ENCODE measurements at regions not wholly inside any gene's neighbourhood (a gene's known extent, or its start where the extent isn't known, plus 50 kb on each side); places are given as distances from the start of the nearest gene placed in this dataset.
"Not testable (repeated sequence)": the region's sequence is repeated elsewhere in the genome, so short reads cannot be mapped to it uniquely, and the experiment has no call there.

GRCh38 chr13:27352698-27353097 lies 71.7 kb upstream of the GTF3A start:
- H3K4me1 ChIP-seq (ENCODE audit: control insufficient read depth, low read depth, low read length) = peaks cover 9% of the 10 kb centered on the region
- no peaks in the 10 kb centered on the region for H3K36me3 ChIP-seq (ENCODE audit: control insufficient read depth, low read depth, low read length)
- no peaks in the 10 kb centered on the region for H3K9me3 ChIP-seq (ENCODE audit: control insufficient read depth, low read depth, low read length)
- no peak overlapping the region for H3K27ac ChIP-seq (ENCODE audit: low read length)
- H3K4me3 ChIP-seq (ENCODE audit: low read length) = no peak overlapping the region
- H3K27me3 ChIP-seq (ENCODE audit: control insufficient read depth, insufficient read depth, low read length) = no peaks in the 10 kb centered on the region
- no peak overlapping the region for H3K9ac ChIP-seq (ENCODE audit: low read length)

- H3K9ac ChIP-seq (ENCODE audit: low read length) = no peak overlapping the region
- no peaks in the 10 kb centered on the region for H3K36me3 ChIP-seq (ENCODE audit: control insufficient read depth, low read depth, low read length)
- no peaks in the 10 kb centered on the region for H3K9me3 ChIP-seq (ENCODE audit: control insufficient read depth, low read depth, low read length)
- H3K27me3 ChIP-seq (ENCODE audit: control insufficient read depth, insufficient read depth, low read length) = no peaks in the 10 kb centered on the region
- no peak overlapping the region for H3K4me3 ChIP-seq (ENCODE audit: low read length)
- H3K4me1 ChIP-seq (ENCODE audit: control insufficient read depth, low read depth, low read length) = peaks cover 9% of the 10 kb centered on the region
- no peak overlapping the region for H3K27ac ChIP-seq (ENCODE audit: low read length)
Measured at GRCh38 chr13:27353166-27353583, 71.2 kb upstream of the GTF3A start.

- Histone ChIP-seq H3K27ac (ENCODE audit: low read length) (no peak overlapping the region), H3K4me3 (ENCODE audit: low read length) (no peak overlapping the region), H3K27me3 (ENCODE audit: control insufficient read depth, insufficient read depth, low read length) (no peaks in the 10 kb centered on the region), H3K9me3 (ENCODE audit: control insufficient read depth, low read depth, low read length) (no peaks in the 10 kb centered on the region), H3K4me1 (ENCODE audit: control insufficient read depth, low read depth, low read length) (peaks cover 13% of the 10 kb centered on the region), H3K9ac (ENCODE audit: low read length) (no peak overlapping the region), H3K36me3 (ENCODE audit: control insufficient read depth, low read depth, low read length) (no peaks in the 10 kb centered on the region)
Measured at GRCh38 chr13:27353708-27354107, 70.7 kb upstream of the GTF3A start.

- Histone ChIP-seq H3K36me3 (ENCODE audit: control insufficient read depth, low read depth, low read length) (no peaks in the 10 kb centered on the region), H3K4me3 (ENCODE audit: low read length) (no peak overlapping the region), H3K9ac (ENCODE audit: low read length) (no peak overlapping the region), H3K27me3 (ENCODE audit: control insufficient read depth, insufficient read depth, low read length) (no peaks in the 10 kb centered on the region), H3K9me3 (ENCODE audit: control insufficient read depth, low read depth, low read length) (no peaks in the 10 kb centered on the region), H3K27ac (ENCODE audit: low read length) (no peak overlapping the region), H3K4me1 (ENCODE audit: control insufficient read depth, low read depth, low read length) (peaks cover 17% of the 10 kb centered on the region)
Measured at GRCh38 chr13:27354379-27354778, 70.0 kb upstream of the GTF3A start.

DNA sequence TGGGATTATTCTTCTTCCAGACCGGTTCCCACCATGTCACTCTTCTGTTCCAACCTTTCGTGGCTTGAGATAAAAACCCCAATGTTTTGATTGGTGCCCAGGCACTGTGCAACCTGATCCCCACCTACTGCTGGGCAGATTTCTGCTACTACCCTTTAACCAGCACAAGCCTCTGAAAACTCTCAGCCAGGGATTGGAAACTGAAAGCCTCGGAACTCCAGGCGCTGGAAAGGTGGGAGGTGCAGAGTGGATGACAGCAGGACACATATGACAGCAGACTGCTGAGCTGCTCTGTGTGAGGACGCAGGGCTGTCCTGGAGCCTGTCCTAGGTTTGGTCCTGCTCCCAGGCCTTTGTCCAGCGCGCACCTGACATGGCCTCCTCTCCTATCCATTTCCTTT lies 68.5 kb upstream of the GTF3A start:
- no peak overlapping the region for H3K27ac ChIP-seq (ENCODE audit: low read length)
- H3K27me3 ChIP-seq (ENCODE audit: control insufficient read depth, insufficient read depth, low read length) = no peaks in the 10 kb centered on the region
- H3K4me1 ChIP-seq (ENCODE audit: control insufficient read depth, low read depth, low read length) = peaks cover 22% of the 10 kb centered on the region

GRCh38 chr13:27358420-27358819 lies 66.0 kb upstream of the GTF3A start:
- Histone ChIP-seq H3K9me3 (ENCODE audit: control insufficient read depth, low read depth, low read length) (no peaks in the 10 kb centered on the region), H3K27me3 (ENCODE audit: control insufficient read depth, insufficient read depth, low read length) (peaks cover 6% of the 10 kb centered on the region), H3K4me1 (ENCODE audit: control insufficient read depth, low read depth, low read length) (peaks cover 24% of the 10 kb centered on the region), H3K36me3 (ENCODE audit: control insufficient read depth, low read depth, low read length) (no peaks in the 10 kb centered on the region), H3K27ac (ENCODE audit: low read length) (no peak overlapping the region), H3K4me3 (ENCODE audit: low read length) (no peak overlapping the region), H3K9ac (ENCODE audit: low read length) (no peak overlapping the region)

More for the DNA sequence above, 68.5 kb upstream of the GTF3A start:
- Histone ChIP-seq H3K9ac (ENCODE audit: low read length) (no peak overlapping the region), H3K36me3 (ENCODE audit: control insufficient read depth, low read depth, low read length) (no peaks in the 10 kb centered on the region), H3K4me3 (ENCODE audit: low read length) (no peak overlapping the region), H3K9me3 (ENCODE audit: control insufficient read depth, low read depth, low read length) (no peaks in the 10 kb centered on the region)

GRCh38 chr13:27359199-27359821 lies 65.1 kb upstream of the GTF3A start:
- Histone ChIP-seq H3K9ac (ENCODE audit: low read length) (no peak overlapping the region), H3K36me3 (ENCODE audit: control insufficient read depth, low read depth, low read length) (no peaks in the 10 kb centered on the region), H3K27ac (ENCODE audit: low read length) (no peak overlapping the region), H3K4me3 (ENCODE audit: low read length) (no peak overlapping the region), H3K27me3 (ENCODE audit: control insufficient read depth, insufficient read depth, low read length) (peaks cover 6% of the 10 kb centered on the region), H3K9me3 (ENCODE audit: control insufficient read depth, low read depth, low read length) (no peaks in the 10 kb centered on the region), H3K4me1 (ENCODE audit: control insufficient read depth, low read depth, low read length) (peaks cover 24% of the 10 kb centered on the region)

GRCh38 chr13:27360562-27360961 lies 63.9 kb upstream of the GTF3A start:
- Histone ChIP-seq H3K9ac (ENCODE audit: low read length) (no peak overlapping the region), H3K4me3 (ENCODE audit: low read length) (no peak overlapping the region), H3K27ac (ENCODE audit: low read length) (no peak overlapping the region), H3K4me1 (ENCODE audit: control insufficient read depth, low read depth, low read length) (peaks cover 20% of the 10 kb centered on the region), H3K36me3 (ENCODE audit: control insufficient read depth, low read depth, low read length) (no peaks in the 10 kb centered on the region), H3K9me3 (ENCODE audit: control insufficient read depth, low read depth, low read length) (no peaks in the 10 kb centered on the region), H3K27me3 (ENCODE audit: control insufficient read depth, insufficient read depth, low read length) (peaks cover 6% of the 10 kb centered on the region)

- peak overlapping the region; percentile 77 for H3K9ac ChIP-seq (ENCODE audit: low read length)
Measured at GRCh38 chr13:27362064-27362751, 62.2 kb upstream of the GTF3A start.

GRCh38 chr13:27363637-27364036 lies 60.8 kb upstream of the GTF3A start:
- H3K27me3 ChIP-seq (ENCODE audit: control insufficient read depth, insufficient read depth, low read length); H3K9me3 ChIP-seq (ENCODE audit: control insufficient read depth, low read depth, low read length); H3K4me3 ChIP-seq (ENCODE audit: low read length); H3K36me3 ChIP-seq (ENCODE audit: control insufficient read depth, low read depth, low read length); H3K27ac ChIP-seq (ENCODE audit: low read length); H3K9ac ChIP-seq (ENCODE audit: low read length): not testable (repeated sequence)
- H3K4me1 ChIP-seq (ENCODE audit: control insufficient read depth, low read depth, low read length) = peaks cover 12% of the 10 kb centered on the region

More at GRCh38 chr13:27362064-27362751, 62.2 kb upstream of the GTF3A start:
- Histone ChIP-seq H3K27ac (ENCODE audit: low read length) (no peak overlapping the region), H3K4me3 (ENCODE audit: low read length) (peak overlapping the region; percentile 86), H3K27me3 (ENCODE audit: control insufficient read depth, insufficient read depth, low read length) (peaks cover 6% of the 10 kb centered on the region), H3K9me3 (ENCODE audit: control insufficient read depth, low read depth, low read length) (no peaks in the 10 kb centered on the region), H3K4me1 (ENCODE audit: control insufficient read depth, low read depth, low read length) (peaks cover 15% of the 10 kb centered on the region), H3K36me3 (ENCODE audit: control insufficient read depth, low read depth, low read length) (no peaks in the 10 kb centered on the region)

GRCh38 chr13:27367570-27367969 lies 56.8 kb upstream of the GTF3A start:
- Histone ChIP-seq H3K27me3 (ENCODE audit: control insufficient read depth, insufficient read depth, low read length) (peaks cover 6% of the 10 kb centered on the region), H3K27ac (ENCODE audit: low read length) (no peak overlapping the region), H3K4me3 (ENCODE audit: low read length) (no peak overlapping the region), H3K9ac (ENCODE audit: low read length) (no peak overlapping the region), H3K9me3 (ENCODE audit: control insufficient read depth, low read depth, low read length) (no peaks in the 10 kb centered on the region), H3K36me3 (ENCODE audit: control insufficient read depth, low read depth, low read length) (no peaks in the 10 kb centered on the region), H3K4me1 (ENCODE audit: control insufficient read depth, low read depth, low read length) (no peaks in the 10 kb centered on the region)

DNA sequence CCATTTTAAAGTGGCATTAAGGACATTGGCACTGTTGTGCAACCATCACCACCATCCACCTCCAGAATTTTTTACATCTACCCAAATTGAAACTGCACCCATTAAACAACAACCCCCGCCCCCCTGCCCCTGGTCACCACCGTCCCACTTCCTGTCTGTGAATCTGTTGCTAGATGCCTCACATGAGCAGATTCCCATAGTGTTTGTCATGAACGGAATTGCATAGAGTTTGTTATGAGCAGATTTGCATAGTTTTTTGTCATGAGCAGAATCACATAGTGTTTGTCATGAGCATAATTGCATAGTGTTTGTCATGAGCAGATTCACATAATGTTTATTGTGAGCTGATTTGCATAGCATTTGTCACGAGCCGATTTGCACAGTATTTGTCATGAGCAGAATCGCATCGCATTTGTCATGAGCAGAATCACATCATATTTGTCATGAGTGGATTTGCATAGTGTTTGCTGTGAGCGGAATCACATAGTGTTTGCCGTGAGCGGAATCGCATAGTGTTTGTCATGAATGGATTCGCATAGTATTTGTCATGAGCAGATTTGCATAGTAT lies 54.0 kb upstream of the GTF3A start:
- no peaks in the 10 kb centered on the region for H3K36me3 ChIP-seq (ENCODE audit: control insufficient read depth, low read depth, low read length)
- no peaks in the 10 kb centered on the region for H3K4me1 ChIP-seq (ENCODE audit: control insufficient read depth, low read depth, low read length)
- no peaks in the 10 kb centered on the region for H3K9me3 ChIP-seq (ENCODE audit: control insufficient read depth, low read depth, low read length)
- no peak overlapping the region for H3K4me3 ChIP-seq (ENCODE audit: low read length)
- H3K27me3 ChIP-seq (ENCODE audit: control insufficient read depth, insufficient read depth, low read length) = peaks cover 14% of the 10 kb centered on the region
- H3K27ac ChIP-seq (ENCODE audit: low read length) = no peak overlapping the region
- H3K9ac ChIP-seq (ENCODE audit: low read length) = no peak overlapping the region
